ENCODE measurements at regions not wholly inside any gene's neighbourhood (a gene's known extent, or its start where the extent isn't known, plus 50 kb on each side); places are given as distances from the start of the nearest gene placed in this dataset.

DNA sequence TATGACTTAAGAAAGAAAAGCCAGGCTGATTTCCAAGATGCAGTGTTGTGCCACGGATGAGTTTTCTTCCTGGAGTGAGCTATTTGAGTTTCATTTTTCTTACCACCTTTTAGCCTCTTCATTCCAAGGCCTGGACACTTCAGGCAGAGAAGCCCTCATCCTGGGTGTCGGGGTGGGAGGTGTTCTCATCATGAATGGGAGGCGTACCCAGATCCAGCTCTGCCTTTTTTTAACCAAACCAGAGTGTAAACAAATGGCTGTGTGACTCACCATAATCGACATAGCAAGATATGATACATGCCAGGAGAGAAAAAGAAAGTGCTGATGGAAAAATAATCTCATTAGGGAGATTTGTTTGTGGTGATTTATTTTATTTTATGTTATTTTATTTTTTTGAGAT lies 79.9 kb downstream of the ARF6 start (continued):
- TF ChIP-seq REST (IDR thresholded peaks at IDR 0.05) (no peak), RAD21 (IDR thresholded peaks at IDR 0.05) (peak in 1 of 2 donors; percentile 27), YY1 (IDR thresholded peaks at IDR 0.05) (peak; percentile 38), FOXA1 (IDR thresholded peaks at IDR 0.05) (no peak), EGR1 (IDR thresholded peaks at IDR 0.05; ENCODE audit: low read depth in 2 of 2) (no peak), RXRA (IDR thresholded peaks at IDR 0.05) (no peak)

GRCh38 chr14:49975276-49975675 lies 82.4 kb downstream of the ARF6 start:
- H3K27me3 ChIP-seq (ENCODE audit: control insufficient read depth in 4 of 4, insufficient read depth in 4 of 4, low read length in 3 of 4): no peaks in the 10 kb centered on the region
- no peaks in the 10 kb centered on the region for H3K36me3 ChIP-seq (ENCODE audit: control insufficient read depth in 4 of 4, insufficient read depth in 3 of 4, low read depth in 1 of 4, low read length in 3 of 4)
- WGBS: 66% methylated on average over 2 of the region's 2 CpGs
- H3K9ac ChIP-seq (ENCODE audit: low read depth in 1 of 2, low read length in 2 of 2): no peak overlapping the region
- TF ChIP-seq JUND (IDR thresholded peaks at IDR 0.05) (no peak), SP1 (IDR thresholded peaks at IDR 0.05) (no peak), YY1 (IDR thresholded peaks at IDR 0.05) (no peak), HNF4A (conservative IDR thresholded peaks at IDR 0.05) (no peak), RAD21 (IDR thresholded peaks at IDR 0.05) (no peak), MAX (IDR thresholded peaks at IDR 0.05) (no peak), ATF3 (IDR thresholded peaks at IDR 0.05) (no peak), HNF4G (IDR thresholded peaks at IDR 0.05) (no peak), GABPA (IDR thresholded peaks at IDR 0.05 in 1 of 2, conservative IDR thresholded peaks at IDR 0.05 in 1 of 2) (no peak), RXRA (IDR thresholded peaks at IDR 0.05) (no peak), EGR1 (IDR thresholded peaks at IDR 0.05; ENCODE audit: low read depth in 2 of 2) (no peak), FOXA1 (IDR thresholded peaks at IDR 0.05) (no peak), FOXA2 (IDR thresholded peaks at IDR 0.05) (no peak), NR2F2 (IDR thresholded peaks at IDR 0.05) (no peak), ZBTB33 (IDR thresholded peaks at IDR 0.05) (no peak), TAF1 (conservative IDR thresholded peaks at IDR 0.05) (no peak), REST (IDR thresholded peaks at IDR 0.05) (no peak)
- TF ChIP-seq, protein P1, sequence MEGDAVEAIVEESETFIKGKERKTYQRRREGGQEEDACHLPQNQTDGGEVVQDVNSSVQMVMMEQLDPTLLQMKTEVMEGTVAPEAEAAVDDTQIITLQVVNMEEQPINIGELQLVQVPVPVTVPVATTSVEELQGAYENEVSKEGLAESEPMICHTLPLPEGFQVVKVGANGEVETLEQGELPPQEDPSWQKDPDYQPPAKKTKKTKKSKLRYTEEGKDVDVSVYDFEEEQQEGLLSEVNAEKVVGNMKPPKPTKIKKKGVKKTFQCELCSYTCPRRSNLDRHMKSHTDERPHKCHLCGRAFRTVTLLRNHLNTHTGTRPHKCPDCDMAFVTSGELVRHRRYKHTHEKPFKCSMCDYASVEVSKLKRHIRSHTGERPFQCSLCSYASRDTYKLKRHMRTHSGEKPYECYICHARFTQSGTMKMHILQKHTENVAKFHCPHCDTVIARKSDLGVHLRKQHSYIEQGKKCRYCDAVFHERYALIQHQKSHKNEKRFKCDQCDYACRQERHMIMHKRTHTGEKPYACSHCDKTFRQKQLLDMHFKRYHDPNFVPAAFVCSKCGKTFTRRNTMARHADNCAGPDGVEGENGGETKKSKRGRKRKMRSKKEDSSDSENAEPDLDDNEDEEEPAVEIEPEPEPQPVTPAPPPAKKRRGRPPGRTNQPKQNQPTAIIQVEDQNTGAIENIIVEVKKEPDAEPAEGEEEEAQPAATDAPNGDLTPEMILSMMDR (IDR thresholded peaks at IDR 0.05; ENCODE audit: low read depth, low read length, missing input control): no peak
- DNase-seq (ENCODE audit: low spot score): no peak
- H3K9me3 ChIP-seq (ENCODE audit: control insufficient read depth in 4 of 4, low read length in 3 of 4): no peaks in the 10 kb centered on the region
- H3K27ac ChIP-seq (ENCODE audit: low read depth in 1 of 2, low read length in 2 of 2): no peak overlapping the region
- H3K4me3 ChIP-seq (ENCODE audit: low read depth in 1 of 3, low read length in 3 of 3): no peak overlapping the region
- H3K4me1 ChIP-seq (ENCODE audit: control insufficient read depth in 4 of 4, insufficient read depth in 4 of 4, low read length in 3 of 4): peaks cover 12 to 25% (median 22%) of the 10 kb centered on the region in 4 donors
